ENCODE measurements at regions not wholly inside any gene's neighbourhood (a gene's known extent, or its start where the extent isn't known, plus 50 kb on each side); places are given as distances from the start of the nearest gene placed in this dataset.

- DNase-seq (ENCODE audit: low spot score), result no peak
- in situ Hi-C loops (cut with MboI; ENCODE audit: low pct_unique_long_range_greater_than_20kb, low sequenced_read_pairs, unreplicated experiment), result no loop called here
- TF ChIP-seq, protein P1, sequence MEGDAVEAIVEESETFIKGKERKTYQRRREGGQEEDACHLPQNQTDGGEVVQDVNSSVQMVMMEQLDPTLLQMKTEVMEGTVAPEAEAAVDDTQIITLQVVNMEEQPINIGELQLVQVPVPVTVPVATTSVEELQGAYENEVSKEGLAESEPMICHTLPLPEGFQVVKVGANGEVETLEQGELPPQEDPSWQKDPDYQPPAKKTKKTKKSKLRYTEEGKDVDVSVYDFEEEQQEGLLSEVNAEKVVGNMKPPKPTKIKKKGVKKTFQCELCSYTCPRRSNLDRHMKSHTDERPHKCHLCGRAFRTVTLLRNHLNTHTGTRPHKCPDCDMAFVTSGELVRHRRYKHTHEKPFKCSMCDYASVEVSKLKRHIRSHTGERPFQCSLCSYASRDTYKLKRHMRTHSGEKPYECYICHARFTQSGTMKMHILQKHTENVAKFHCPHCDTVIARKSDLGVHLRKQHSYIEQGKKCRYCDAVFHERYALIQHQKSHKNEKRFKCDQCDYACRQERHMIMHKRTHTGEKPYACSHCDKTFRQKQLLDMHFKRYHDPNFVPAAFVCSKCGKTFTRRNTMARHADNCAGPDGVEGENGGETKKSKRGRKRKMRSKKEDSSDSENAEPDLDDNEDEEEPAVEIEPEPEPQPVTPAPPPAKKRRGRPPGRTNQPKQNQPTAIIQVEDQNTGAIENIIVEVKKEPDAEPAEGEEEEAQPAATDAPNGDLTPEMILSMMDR (IDR thresholded peaks at IDR 0.05; ENCODE audit: extremely low read depth, insufficient read depth, missing control alignments), result no peak
These were observed 974.6 kb upstream of the RAG2 start for GRCh38 chr11:37572491-37573171.

GRCh38 chr11:37571246-37571645 lies 973.2 kb upstream of the RAG2 start:
- TF ChIP-seq, protein P1 (IDR thresholded peaks at IDR 0.05; ENCODE audit: extremely low read depth, insufficient read depth, missing control alignments), result no peak

DNA sequence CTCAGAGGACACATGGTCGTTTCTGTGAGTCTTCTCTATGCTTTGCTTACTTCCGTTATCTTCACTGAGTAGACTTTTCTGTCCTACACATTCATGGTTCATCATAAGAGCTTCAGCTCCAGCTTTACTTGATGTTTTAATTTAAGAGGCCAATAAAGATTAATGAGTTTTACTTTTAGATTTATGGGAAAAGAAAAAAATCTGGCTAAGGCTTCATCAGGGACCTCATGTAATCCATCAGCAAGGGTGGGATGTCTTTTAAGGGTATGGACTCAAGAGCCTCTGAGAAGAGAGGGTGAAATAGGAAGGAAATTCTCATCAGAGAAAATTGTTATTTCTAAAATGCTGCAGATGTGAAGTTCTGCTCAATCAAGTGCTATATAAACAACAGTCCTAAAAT lies 963.0 kb upstream of the RAG2 start:
- in situ Hi-C loops (cut with MboI; ENCODE audit: low pct_unique_long_range_greater_than_20kb, low sequenced_read_pairs, unreplicated experiment), result no loop called here
- DNase-seq (ENCODE audit: low spot score), result no peak
- TF ChIP-seq, protein P1 (IDR thresholded peaks at IDR 0.05; ENCODE audit: extremely low read depth, insufficient read depth, missing control alignments), result no peak

More at GRCh38 chr11:37571246-37571645, 973.2 kb upstream of the RAG2 start:
- in situ Hi-C loops (cut with MboI; ENCODE audit: low pct_unique_long_range_greater_than_20kb, low sequenced_read_pairs, unreplicated experiment), result no loop called here
- DNase-seq (ENCODE audit: low spot score), result no peak

DNA sequence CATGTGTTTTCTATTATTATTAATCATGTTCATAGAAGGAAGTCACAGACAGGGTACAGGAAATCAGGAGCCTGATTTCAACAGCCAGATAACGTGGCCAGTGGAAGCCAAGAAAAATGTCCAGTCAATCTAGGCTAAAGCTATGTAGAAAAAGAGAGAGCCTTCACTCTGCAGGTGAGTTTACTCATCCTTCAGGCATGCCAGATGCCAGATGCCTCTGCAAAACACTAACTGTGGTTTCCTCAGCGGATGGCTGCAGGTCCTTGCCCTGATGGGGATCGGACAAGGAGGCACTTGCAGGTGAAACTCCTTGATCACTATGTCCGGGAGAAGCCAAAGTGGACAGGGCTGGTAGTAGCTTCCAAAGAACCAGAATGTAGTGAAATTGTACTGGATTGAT lies 962.3 kb upstream of the RAG2 start:
- TF ChIP-seq, protein P1 (IDR thresholded peaks at IDR 0.05; ENCODE audit: extremely low read depth, insufficient read depth, missing control alignments), result no peak
- in situ Hi-C loops (cut with MboI; ENCODE audit: low pct_unique_long_range_greater_than_20kb, low sequenced_read_pairs, unreplicated experiment), result no loop called here
- no peak for DNase-seq (ENCODE audit: low spot score)

DNA sequence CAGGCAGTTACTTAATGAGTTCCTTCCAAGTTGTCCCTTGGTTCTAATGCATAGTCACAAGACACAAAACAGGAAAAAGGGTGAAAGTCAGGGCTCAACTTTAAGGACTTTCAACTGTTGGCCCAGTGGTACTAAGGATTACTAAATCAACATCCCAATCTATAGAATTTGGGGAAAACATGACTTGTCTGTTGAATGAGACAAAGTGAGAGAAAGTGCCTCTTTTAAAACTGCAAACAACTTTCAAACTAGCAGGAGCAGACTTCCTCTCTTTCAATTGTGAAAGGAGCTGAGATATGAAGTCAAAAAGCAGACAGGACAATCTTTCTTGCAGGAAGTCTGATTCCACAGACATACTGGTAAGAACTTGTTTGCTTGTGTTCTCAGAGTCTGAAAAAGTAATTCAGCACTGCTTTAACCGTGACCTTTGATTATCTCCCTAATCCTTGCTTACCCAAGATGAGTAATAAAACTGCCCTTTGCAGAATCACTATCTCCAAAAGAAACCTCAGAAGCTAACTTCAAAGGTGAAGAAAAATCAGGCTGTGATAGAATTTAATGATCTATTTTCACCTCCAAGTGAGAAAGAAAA lies 960.7 kb upstream of the RAG2 start:
- TF ChIP-seq, protein P1 (IDR thresholded peaks at IDR 0.05; ENCODE audit: extremely low read depth, insufficient read depth, missing control alignments), result no peak
- DNase-seq (ENCODE audit: low spot score), result no peak
- in situ Hi-C loops (cut with MboI; ENCODE audit: low pct_unique_long_range_greater_than_20kb, low sequenced_read_pairs, unreplicated experiment), result no loop called here

- TF ChIP-seq, protein P1 (IDR thresholded peaks at IDR 0.05; ENCODE audit: extremely low read depth, insufficient read depth, missing control alignments), result no peak
- in situ Hi-C loops (cut with MboI; ENCODE audit: low pct_unique_long_range_greater_than_20kb, low sequenced_read_pairs, unreplicated experiment), result no loop called here
- no peak for DNase-seq (ENCODE audit: low spot score)
These were observed 960.0 kb upstream of the RAG2 start for GRCh38 chr11:37557990-37558389.
